ENCODE measurements at regions not wholly inside any gene's neighbourhood (a gene's known extent, or its start where the extent isn't known, plus 50 kb on each side); places are given as distances from the start of the nearest gene placed in this dataset.

DNA sequence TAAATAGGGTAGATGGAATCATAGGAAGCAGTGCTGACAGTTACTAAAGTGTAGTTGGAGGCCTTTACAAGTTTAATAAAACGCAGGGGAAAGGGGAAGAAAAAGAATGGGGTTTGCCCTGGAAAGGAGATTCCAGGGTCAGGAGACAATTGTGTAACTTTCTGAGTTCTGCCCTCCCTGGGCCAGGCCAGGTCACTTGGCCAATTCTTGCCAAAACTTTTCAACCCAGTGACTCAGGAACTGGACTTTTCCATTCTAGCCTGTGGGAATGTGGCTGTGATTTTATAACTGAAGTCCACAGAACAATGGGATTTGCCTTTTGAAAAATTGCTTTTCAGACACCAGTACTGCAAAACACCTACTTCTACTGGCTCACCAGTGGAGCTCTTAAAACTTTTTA is 289.8 kb upstream of the ANKRD55 start:
- TF ChIP-seq, protein P1, sequence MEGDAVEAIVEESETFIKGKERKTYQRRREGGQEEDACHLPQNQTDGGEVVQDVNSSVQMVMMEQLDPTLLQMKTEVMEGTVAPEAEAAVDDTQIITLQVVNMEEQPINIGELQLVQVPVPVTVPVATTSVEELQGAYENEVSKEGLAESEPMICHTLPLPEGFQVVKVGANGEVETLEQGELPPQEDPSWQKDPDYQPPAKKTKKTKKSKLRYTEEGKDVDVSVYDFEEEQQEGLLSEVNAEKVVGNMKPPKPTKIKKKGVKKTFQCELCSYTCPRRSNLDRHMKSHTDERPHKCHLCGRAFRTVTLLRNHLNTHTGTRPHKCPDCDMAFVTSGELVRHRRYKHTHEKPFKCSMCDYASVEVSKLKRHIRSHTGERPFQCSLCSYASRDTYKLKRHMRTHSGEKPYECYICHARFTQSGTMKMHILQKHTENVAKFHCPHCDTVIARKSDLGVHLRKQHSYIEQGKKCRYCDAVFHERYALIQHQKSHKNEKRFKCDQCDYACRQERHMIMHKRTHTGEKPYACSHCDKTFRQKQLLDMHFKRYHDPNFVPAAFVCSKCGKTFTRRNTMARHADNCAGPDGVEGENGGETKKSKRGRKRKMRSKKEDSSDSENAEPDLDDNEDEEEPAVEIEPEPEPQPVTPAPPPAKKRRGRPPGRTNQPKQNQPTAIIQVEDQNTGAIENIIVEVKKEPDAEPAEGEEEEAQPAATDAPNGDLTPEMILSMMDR (IDR thresholded peaks at IDR 0.05), result no peak
- no peak for TF ChIP-seq POLR2A (IDR thresholded peaks at IDR 0.05)
- TF ChIP-seq POLR2AphosphoS5 (IDR thresholded peaks at IDR 0.05), result no peak

Data from stomach (tissue), 4 donors.